ENCODE measurements at regions not wholly inside any gene's neighbourhood (a gene's known extent, or its start where the extent isn't known, plus 50 kb on each side); places are given as distances from the start of the nearest gene placed in this dataset.

GRCh38 chr22:47811971-47812370 is 1049.5 kb downstream of the TBC1D22A start:
- peaks cover 0 to 11% (median 10%) of the 10 kb centered on the region in 5 donors for H3K27me3 ChIP-seq (ENCODE audit: control insufficient read depth in 5 of 5, insufficient read depth in 4 of 5, low read length in 5 of 5)
- H3K9me3 ChIP-seq (ENCODE audit: control insufficient read depth in 5 of 5, low read length in 5 of 5) = peaks cover 0 to 13% (median 5%) of the 10 kb centered on the region in 5 donors
- H3K4me1 ChIP-seq (ENCODE audit: control insufficient read depth in 5 of 5, insufficient read depth in 5 of 5, low read length in 5 of 5) = no peaks in the 10 kb centered on the region
- no peak overlapping the region for H3K9ac ChIP-seq (ENCODE audit: low read length in 5 of 5)
- H3K4me3 ChIP-seq (ENCODE audit: low read depth in 1 of 5, low read length in 5 of 5) = no peak overlapping the region
- no peak overlapping the region for H3K27ac ChIP-seq (ENCODE audit: low read depth, low read length)
- no peaks in the 10 kb centered on the region for H3K36me3 ChIP-seq (ENCODE audit: control insufficient read depth in 5 of 5, insufficient read depth in 5 of 5, low read length in 5 of 5)

DNA sequence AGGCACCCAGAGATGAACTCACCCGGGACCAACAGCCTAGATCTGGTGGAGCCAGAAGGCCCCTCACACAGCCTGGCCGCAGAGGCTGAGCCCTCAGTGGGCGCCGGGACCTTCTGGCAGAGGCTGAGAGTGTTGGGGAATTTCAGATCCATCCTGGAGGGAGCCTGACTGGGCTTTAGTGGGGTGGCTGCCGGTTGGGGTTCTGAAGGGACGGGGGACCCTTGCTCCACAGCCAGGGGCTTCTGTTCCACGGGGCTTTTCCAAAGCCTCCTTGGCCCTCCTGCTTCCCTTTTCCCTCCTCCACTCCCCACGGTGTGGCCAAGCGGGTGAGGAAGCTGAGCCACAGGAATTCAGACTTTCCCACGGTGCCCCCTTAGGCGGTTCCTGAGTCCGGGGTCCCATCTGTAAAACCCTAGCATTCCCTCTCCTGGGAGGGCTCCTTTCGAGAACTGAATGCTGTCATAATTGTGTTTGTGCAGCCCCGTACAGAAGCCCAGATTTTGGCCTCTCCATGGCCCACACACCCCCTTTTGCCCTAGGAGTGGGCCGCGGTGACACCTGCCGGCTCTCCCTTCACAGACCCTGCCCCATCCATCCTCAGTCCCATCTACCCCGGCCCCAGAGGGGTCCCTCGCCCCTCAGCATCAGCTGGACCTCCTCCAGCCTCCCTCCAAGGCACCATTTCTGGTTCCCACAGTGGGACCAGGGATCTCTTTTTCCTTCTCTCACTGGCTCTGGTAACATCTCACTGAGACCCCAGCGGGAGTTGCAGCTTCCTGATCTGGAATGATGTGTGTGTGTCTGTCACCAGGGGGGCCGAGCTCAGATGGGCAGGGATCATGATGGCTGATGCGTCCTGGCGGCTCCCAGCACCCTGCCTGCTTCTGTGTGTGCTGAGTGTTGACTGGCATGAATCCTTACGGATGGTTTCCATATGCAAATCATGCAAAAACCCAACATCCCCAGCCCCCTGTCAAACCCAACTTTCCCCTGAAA is 1048.4 kb downstream of the TBC1D22A start:
- no peaks in the 10 kb centered on the region for H3K4me1 ChIP-seq (ENCODE audit: control insufficient read depth in 5 of 5, insufficient read depth in 5 of 5, low read length in 5 of 5)
- no peak overlapping the region for H3K4me3 ChIP-seq (ENCODE audit: low read depth in 1 of 5, low read length in 5 of 5)
- H3K9ac ChIP-seq (ENCODE audit: low read length in 5 of 5) = no peak overlapping the region
- H3K27me3 ChIP-seq (ENCODE audit: control insufficient read depth in 5 of 5, insufficient read depth in 4 of 5, low read length in 5 of 5) = peaks cover 0 to 14% (median 10%) of the 10 kb centered on the region in 5 donors
- peaks cover 0 to 13% (median 5%) of the 10 kb centered on the region in 5 donors for H3K9me3 ChIP-seq (ENCODE audit: control insufficient read depth in 5 of 5, low read length in 5 of 5)
- no peak overlapping the region for H3K27ac ChIP-seq (ENCODE audit: low read depth, low read length)
- no peaks in the 10 kb centered on the region for H3K36me3 ChIP-seq (ENCODE audit: control insufficient read depth in 5 of 5, insufficient read depth in 5 of 5, low read length in 5 of 5)

GRCh38 chr22:47808886-47809620 is 1046.6 kb downstream of the TBC1D22A start:
- no peak overlapping the region for H3K9ac ChIP-seq (ENCODE audit: low read length in 5 of 5)
- H3K27ac ChIP-seq (ENCODE audit: low read depth, low read length) = no peak overlapping the region
- H3K9me3 ChIP-seq (ENCODE audit: control insufficient read depth in 5 of 5, low read length in 5 of 5) = peaks cover 0 to 21% (median 10%) of the 10 kb centered on the region in 5 donors
- peaks cover 0 to 14% (median 12%) of the 10 kb centered on the region in 5 donors for H3K27me3 ChIP-seq (ENCODE audit: control insufficient read depth in 5 of 5, insufficient read depth in 4 of 5, low read length in 5 of 5)
- H3K36me3 ChIP-seq (ENCODE audit: control insufficient read depth in 5 of 5, insufficient read depth in 5 of 5, low read length in 5 of 5) = no peaks in the 10 kb centered on the region
- H3K4me3 ChIP-seq (ENCODE audit: low read depth in 1 of 5, low read length in 5 of 5) = no peak overlapping the region
- H3K4me1 ChIP-seq (ENCODE audit: control insufficient read depth in 5 of 5, insufficient read depth in 5 of 5, low read length in 5 of 5) = no peaks in the 10 kb centered on the region

DNA sequence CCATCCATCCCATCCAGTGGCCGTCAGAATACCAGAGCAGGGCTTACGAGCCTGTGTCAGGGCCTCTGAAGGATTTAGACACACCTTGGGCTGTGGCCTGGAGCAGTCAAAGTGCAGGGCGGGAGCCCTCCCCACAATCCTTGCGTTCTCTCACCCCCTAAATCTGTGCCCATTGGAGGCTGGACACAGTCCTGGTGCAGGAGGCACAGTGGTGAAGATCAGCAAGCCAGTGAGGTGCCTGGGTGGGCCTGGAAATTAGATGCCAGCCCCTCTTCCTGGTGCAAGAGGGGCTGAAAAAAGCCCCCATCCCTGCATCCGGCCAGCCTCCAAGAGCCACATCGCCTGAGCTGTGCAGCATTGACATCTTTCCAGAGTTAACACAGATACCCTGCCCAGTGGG is 1045.8 kb downstream of the TBC1D22A start:
- Histone ChIP-seq H3K4me3 (ENCODE audit: low read depth in 1 of 5, low read length in 5 of 5) (no peak overlapping the region), H3K9ac (ENCODE audit: low read length in 5 of 5) (no peak overlapping the region), H3K27ac (ENCODE audit: low read depth, low read length) (no peak overlapping the region), H3K36me3 (ENCODE audit: control insufficient read depth in 5 of 5, insufficient read depth in 5 of 5, low read length in 5 of 5) (no peaks in the 10 kb centered on the region), H3K9me3 (ENCODE audit: control insufficient read depth in 5 of 5, low read length in 5 of 5) (peaks cover 0 to 21% (median 11%) of the 10 kb centered on the region in 5 donors), H3K27me3 (ENCODE audit: control insufficient read depth in 5 of 5, insufficient read depth in 4 of 5, low read length in 5 of 5) (peaks cover 0 to 14% (median 12%) of the 10 kb centered on the region in 5 donors), H3K4me1 (ENCODE audit: control insufficient read depth in 5 of 5, insufficient read depth in 5 of 5, low read length in 5 of 5) (no peaks in the 10 kb centered on the region)

GRCh38 chr22:47807506-47807905 is 1045.1 kb downstream of the TBC1D22A start:
- Histone ChIP-seq H3K36me3 (ENCODE audit: control insufficient read depth in 5 of 5, insufficient read depth in 5 of 5, low read length in 5 of 5) (no peaks in the 10 kb centered on the region), H3K9ac (ENCODE audit: low read length in 5 of 5) (no peak overlapping the region), H3K4me3 (ENCODE audit: low read depth in 1 of 5, low read length in 5 of 5) (no peak overlapping the region), H3K9me3 (ENCODE audit: control insufficient read depth in 5 of 5, low read length in 5 of 5) (peaks cover 0 to 21% (median 11%) of the 10 kb centered on the region in 5 donors), H3K4me1 (ENCODE audit: control insufficient read depth in 5 of 5, insufficient read depth in 5 of 5, low read length in 5 of 5) (no peaks in the 10 kb centered on the region), H3K27me3 (ENCODE audit: control insufficient read depth in 5 of 5, insufficient read depth in 4 of 5, low read length in 5 of 5) (peaks cover 0 to 16% (median 12%) of the 10 kb centered on the region in 5 donors), H3K27ac (ENCODE audit: low read depth, low read length) (no peak overlapping the region)

- H3K27me3 ChIP-seq (ENCODE audit: control insufficient read depth in 5 of 5, insufficient read depth in 4 of 5, low read length in 5 of 5) = peaks cover 0 to 22% (median 12%) of the 10 kb centered on the region in 5 donors
- no peaks in the 10 kb centered on the region for H3K4me1 ChIP-seq (ENCODE audit: control insufficient read depth in 5 of 5, insufficient read depth in 5 of 5, low read length in 5 of 5)
- peaks cover 0 to 21% (median 11%) of the 10 kb centered on the region in 5 donors for H3K9me3 ChIP-seq (ENCODE audit: control insufficient read depth in 5 of 5, low read length in 5 of 5)
- H3K27ac ChIP-seq (ENCODE audit: low read depth, low read length) = no peak overlapping the region
- H3K36me3 ChIP-seq (ENCODE audit: control insufficient read depth in 5 of 5, insufficient read depth in 5 of 5, low read length in 5 of 5) = no peaks in the 10 kb centered on the region
- H3K9ac ChIP-seq (ENCODE audit: low read length in 5 of 5) = no peak overlapping the region
- H3K4me3 ChIP-seq (ENCODE audit: low read depth in 1 of 5, low read length in 5 of 5) = no peak overlapping the region
These were observed 1044.4 kb downstream of the TBC1D22A start for GRCh38 chr22:47806894-47807293.

DNA sequence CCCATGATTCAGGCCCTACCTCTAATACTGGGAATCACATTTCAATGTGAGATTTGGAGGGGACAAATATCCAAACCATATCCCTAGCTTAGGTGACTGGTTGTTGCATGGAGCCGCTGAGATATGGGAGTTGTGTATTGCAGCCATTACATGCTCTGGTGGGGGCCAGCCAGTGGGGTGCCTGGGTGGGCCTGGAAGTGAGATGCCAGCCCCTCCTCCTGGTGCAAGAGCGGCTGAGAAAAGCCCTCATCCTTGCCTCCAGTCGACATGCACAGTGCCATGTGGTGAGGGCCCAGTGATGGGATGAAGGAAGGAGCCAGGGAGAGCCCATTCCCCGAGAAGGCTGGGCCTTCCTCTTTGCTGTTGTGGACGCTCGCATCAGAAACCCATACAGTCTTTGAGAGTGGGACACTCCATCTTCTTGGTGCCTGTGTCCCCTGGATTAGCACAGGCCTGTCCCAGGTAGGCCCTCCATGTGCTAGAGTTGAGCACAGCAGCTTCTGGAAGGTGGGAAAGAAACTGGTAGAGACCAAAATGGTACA is 1043.0 kb downstream of the TBC1D22A start:
- H3K4me3 ChIP-seq (ENCODE audit: low read depth in 1 of 5, low read length in 5 of 5) = no peak overlapping the region
- no peak overlapping the region for H3K27ac ChIP-seq (ENCODE audit: low read depth, low read length)
- no peaks in the 10 kb centered on the region for H3K36me3 ChIP-seq (ENCODE audit: control insufficient read depth in 5 of 5, insufficient read depth in 5 of 5, low read length in 5 of 5)
- H3K4me1 ChIP-seq (ENCODE audit: control insufficient read depth in 5 of 5, insufficient read depth in 5 of 5, low read length in 5 of 5) = no peaks in the 10 kb centered on the region
- no peak overlapping the region for H3K9ac ChIP-seq (ENCODE audit: low read length in 5 of 5)
- H3K9me3 ChIP-seq (ENCODE audit: control insufficient read depth in 5 of 5, low read length in 5 of 5) = peaks cover 0 to 21% (median 11%) of the 10 kb centered on the region in 5 donors
- H3K27me3 ChIP-seq (ENCODE audit: control insufficient read depth in 5 of 5, insufficient read depth in 4 of 5, low read length in 5 of 5) = peaks cover 0 to 23% (median 9%) of the 10 kb centered on the region in 5 donors

- H3K27ac ChIP-seq (ENCODE audit: low read depth, low read length) = no peak overlapping the region
- H3K9ac ChIP-seq (ENCODE audit: low read length in 5 of 5) = no peak overlapping the region
- H3K9me3 ChIP-seq (ENCODE audit: control insufficient read depth in 5 of 5, low read length in 5 of 5) = peaks cover 0 to 20% (median 11%) of the 10 kb centered on the region in 5 donors
- no peaks in the 10 kb centered on the region for H3K4me1 ChIP-seq (ENCODE audit: control insufficient read depth in 5 of 5, insufficient read depth in 5 of 5, low read length in 5 of 5)
- no peaks in the 10 kb centered on the region for H3K36me3 ChIP-seq (ENCODE audit: control insufficient read depth in 5 of 5, insufficient read depth in 5 of 5, low read length in 5 of 5)
- peaks cover 0 to 22% (median 6%) of the 10 kb centered on the region in 5 donors for H3K27me3 ChIP-seq (ENCODE audit: control insufficient read depth in 5 of 5, insufficient read depth in 4 of 5, low read length in 5 of 5)
- no peak overlapping the region for H3K4me3 ChIP-seq (ENCODE audit: low read depth in 1 of 5, low read length in 5 of 5)
These were observed 1041.8 kb downstream of the TBC1D22A start for GRCh38 chr22:47804281-47804680.

- no peaks in the 10 kb centered on the region for H3K4me1 ChIP-seq (ENCODE audit: control insufficient read depth in 5 of 5, insufficient read depth in 5 of 5, low read length in 5 of 5)
- peaks cover 0 to 22% (median 3%) of the 10 kb centered on the region in 5 donors for H3K27me3 ChIP-seq (ENCODE audit: control insufficient read depth in 5 of 5, insufficient read depth in 4 of 5, low read length in 5 of 5)
- peaks cover 0 to 18% (median 11%) of the 10 kb centered on the region in 5 donors for H3K9me3 ChIP-seq (ENCODE audit: control insufficient read depth in 5 of 5, low read length in 5 of 5)
- no peaks in the 10 kb centered on the region for H3K36me3 ChIP-seq (ENCODE audit: control insufficient read depth in 5 of 5, insufficient read depth in 5 of 5, low read length in 5 of 5)
- H3K27ac ChIP-seq (ENCODE audit: low read depth, low read length) = no peak overlapping the region
- no peak overlapping the region for H3K9ac ChIP-seq (ENCODE audit: low read length in 5 of 5)
- no peak overlapping the region for H3K4me3 ChIP-seq (ENCODE audit: low read depth in 1 of 5, low read length in 5 of 5)
These were observed 1040.0 kb downstream of the TBC1D22A start for GRCh38 chr22:47802421-47802820.
